Kidney (tissue), 13 donors: ENCODE measurements at regions not wholly inside any gene's neighbourhood (a gene's known extent, or its start where the extent isn't known, plus 50 kb on each side); places are given as distances from the start of the nearest gene placed in this dataset.

Experiments
- DNase-seq, 5 donors: peaks; one replicate each; pipeline ENCODE4 v3.0.0-alpha.2; 2013 to 2020
- FAIRE-seq: peaks from 2 replicates; lab custom pipeline; 2012; peaks lifted over from hg19 to GRCh38; lab: Jason Lieb, UNC
- H3K27ac ChIP-seq, 2 donors: one replicate each; pipeline ENCODE4 v1.7.0; 2013; ENCODE audit warnings: low read depth in 2 of 2, low read length in 2 of 2, inconsistent platforms in 1 of 2
- H3K27me3 ChIP-seq: one replicate; pipeline ENCODE4 v1.7.1; 2013; ENCODE audit warnings: low read length, inconsistent platforms; ENCODE audit not compliant: control insufficient read depth, insufficient read depth
- H3K36me3 ChIP-seq, 3 donors: one replicate each; pipeline versions ENCODE4 v1.7.0 to v1.7.1; 2013; ENCODE audit warnings: low read length in 3 of 3, control low read depth in 1 of 3, inconsistent platforms in 1 of 3; ENCODE audit not compliant: insufficient read depth in 3 of 3, control insufficient read depth in 2 of 3
- H3K4me1 ChIP-seq, 3 donors: one replicate each; pipeline versions ENCODE4 v1.7.0 to v1.7.1; 2013; ENCODE audit warnings: low read length in 3 of 3, inconsistent platforms in 1 of 3, low read depth in 1 of 3; ENCODE audit not compliant: control insufficient read depth in 2 of 3, insufficient read depth in 2 of 3
- H3K4me3 ChIP-seq, 3 donors: one replicate each; pipeline versions ENCODE4 v1.7.0 to v1.8.1; 2013; ENCODE audit warnings: low read length in 3 of 3, control low read depth in 1 of 3, inconsistent platforms in 1 of 3
- H3K9ac ChIP-seq, 3 donors: one replicate each; pipeline versions ENCODE4 v1.7.0 to v1.7.1; 2013; ENCODE audit warnings: low read length in 3 of 3, control low read depth in 1 of 3, inconsistent platforms in 1 of 3
- H3K9me3 ChIP-seq, 3 donors: one replicate each; pipeline versions ENCODE4 v1.7.0 to v1.7.1; 2013; ENCODE audit warnings: low read length in 3 of 3, control low read depth in 1 of 3, inconsistent platforms in 1 of 3; ENCODE audit not compliant: control insufficient read depth in 2 of 3, insufficient read depth in 1 of 3
- intact Hi-C: fragments of 100-400 bp; cut with DNase I; formaldehyde crosslinking; loops from one replicate; pipeline ENCODE4 v1.11.1; 2022
- TF ChIP-seq, protein P1 (sequence below): IDR thresholded peaks from 3 replicates; pipeline ENCODE4 v1.5.1; 2012; ENCODE audit warnings: mild to moderate bottlenecking, moderate library complexity, borderline replicate concordance; ENCODE audit not compliant: insufficient read depth; ENCODE audit errors: extremely low read depth
- donor health status: control.
- donor health status: control.
- donor health status: control.
- donor health status: control.
- donor health status: control.
- donor health status: DM: yes; HTN: yes; CAD: no.
- donor health status: Normal renal cell carcinoma (clear cell type).

DNA sequence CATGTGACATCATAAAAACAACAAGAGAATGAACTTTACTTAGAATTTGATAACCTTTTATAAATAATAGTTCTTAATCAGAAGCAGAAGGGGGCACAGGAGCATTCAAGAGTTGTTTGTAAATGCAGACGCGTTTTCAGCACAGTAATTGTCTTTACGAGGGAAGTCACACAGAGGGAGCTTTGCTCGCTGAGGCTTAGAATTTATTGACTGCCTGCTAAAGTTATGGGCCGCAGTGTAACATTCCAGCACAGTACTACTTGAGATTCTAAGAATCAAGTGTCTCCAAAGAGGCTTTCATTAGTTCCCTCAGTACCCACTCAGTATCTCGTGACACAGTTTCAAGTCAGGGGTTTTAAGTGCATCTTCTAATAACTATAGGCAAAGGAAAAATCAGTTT, 288.7 kb downstream of the NR2F2 start:
- no peaks in the 10 kb centered on the region for H3K36me3 ChIP-seq
- H3K4me1 ChIP-seq = no peaks in the 10 kb centered on the region
- H3K27me3 ChIP-seq = no peaks in the 10 kb centered on the region
- no peak overlapping the region for H3K9ac ChIP-seq
- DNase-seq (peak in 3 of 5 donors; percentile 25 to 68 (median 64)), FAIRE-seq (no peak)
- TF ChIP-seq, protein P1, sequence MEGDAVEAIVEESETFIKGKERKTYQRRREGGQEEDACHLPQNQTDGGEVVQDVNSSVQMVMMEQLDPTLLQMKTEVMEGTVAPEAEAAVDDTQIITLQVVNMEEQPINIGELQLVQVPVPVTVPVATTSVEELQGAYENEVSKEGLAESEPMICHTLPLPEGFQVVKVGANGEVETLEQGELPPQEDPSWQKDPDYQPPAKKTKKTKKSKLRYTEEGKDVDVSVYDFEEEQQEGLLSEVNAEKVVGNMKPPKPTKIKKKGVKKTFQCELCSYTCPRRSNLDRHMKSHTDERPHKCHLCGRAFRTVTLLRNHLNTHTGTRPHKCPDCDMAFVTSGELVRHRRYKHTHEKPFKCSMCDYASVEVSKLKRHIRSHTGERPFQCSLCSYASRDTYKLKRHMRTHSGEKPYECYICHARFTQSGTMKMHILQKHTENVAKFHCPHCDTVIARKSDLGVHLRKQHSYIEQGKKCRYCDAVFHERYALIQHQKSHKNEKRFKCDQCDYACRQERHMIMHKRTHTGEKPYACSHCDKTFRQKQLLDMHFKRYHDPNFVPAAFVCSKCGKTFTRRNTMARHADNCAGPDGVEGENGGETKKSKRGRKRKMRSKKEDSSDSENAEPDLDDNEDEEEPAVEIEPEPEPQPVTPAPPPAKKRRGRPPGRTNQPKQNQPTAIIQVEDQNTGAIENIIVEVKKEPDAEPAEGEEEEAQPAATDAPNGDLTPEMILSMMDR = no peak
- no peak overlapping the region for H3K4me3 ChIP-seq
- no peak overlapping the region for H3K27ac ChIP-seq
- peaks cover 0 to 4% (median 0%) of the 10 kb centered on the region in 3 donors for H3K9me3 ChIP-seq
- intact Hi-C loops = no loop called here

- DNase-seq (no peak), FAIRE-seq (no peak)
- Histone ChIP-seq H3K36me3 (no peaks in the 10 kb centered on the region), H3K27me3 (no peaks in the 10 kb centered on the region), H3K4me3 (no peak overlapping the region), H3K9ac (no peak overlapping the region), H3K4me1 (no peaks in the 10 kb centered on the region), H3K9me3 (no peaks in the 10 kb centered on the region), H3K27ac (no peak overlapping the region)
- TF ChIP-seq, protein P1 = no peak
- intact Hi-C loops = no loop called here
These were observed 292.2 kb downstream of the NR2F2 start for GRCh38 chr15:96622714-96623113.

GRCh38 chr15:96625256-96625655, 294.8 kb downstream of the NR2F2 start:
- H3K27me3 ChIP-seq = no peaks in the 10 kb centered on the region
- FAIRE-seq (no peak), DNase-seq (no peak)
- intact Hi-C loops = no loop called here
- no peak overlapping the region for H3K9ac ChIP-seq
- no peak overlapping the region for H3K4me3 ChIP-seq
- no peak overlapping the region for H3K27ac ChIP-seq
- TF ChIP-seq, protein P1 = no peak
- no peaks in the 10 kb centered on the region for H3K9me3 ChIP-seq
- H3K4me1 ChIP-seq = peaks cover 0 to 3% (median 0%) of the 10 kb centered on the region in 3 donors
- H3K36me3 ChIP-seq = no peaks in the 10 kb centered on the region

DNA sequence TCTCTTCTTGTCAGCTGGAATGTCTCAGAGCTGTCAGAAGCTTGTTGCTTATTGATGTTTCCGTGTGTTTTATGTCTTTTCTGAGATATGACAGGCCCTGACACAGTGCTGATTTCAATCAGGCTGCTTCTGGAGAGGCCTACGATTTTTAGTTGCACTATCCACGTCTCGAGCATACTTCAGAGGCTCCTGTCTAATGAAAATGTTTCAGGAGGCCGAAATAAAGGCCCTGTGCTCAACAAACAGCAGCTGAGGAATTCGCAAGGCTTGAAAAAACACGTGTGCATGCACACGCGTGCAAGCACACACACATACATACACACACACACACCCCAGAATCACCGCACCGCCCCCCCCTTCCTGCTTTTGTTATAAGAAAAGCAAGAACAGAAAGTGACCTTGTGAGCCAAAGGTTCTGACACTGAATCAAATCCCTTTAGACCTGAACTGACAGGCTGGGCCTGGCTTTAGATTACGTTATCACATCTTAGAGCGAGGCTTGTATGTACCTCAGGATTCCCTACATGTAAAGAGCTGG, 296.6 kb downstream of the NR2F2 start:
- Histone ChIP-seq H3K9me3 (no peaks in the 10 kb centered on the region), H3K9ac (no peak overlapping the region), H3K36me3 (no peaks in the 10 kb centered on the region), H3K27ac (no peak overlapping the region), H3K4me1 (peaks cover 0 to 3% (median 0%) of the 10 kb centered on the region in 3 donors), H3K4me3 (no peak overlapping the region), H3K27me3 (no peaks in the 10 kb centered on the region)
- TF ChIP-seq, protein P1 = no peak
- peak in 3 of 5 donors; percentile 11 to 61 (median 31) for DNase-seq
- FAIRE-seq = no peak
- intact Hi-C loops = no loop called here
